Nephron progenitor cell (in vitro differentiated cells): ENCODE measurements at regions not wholly inside any gene's neighbourhood (a gene's known extent, or its start where the extent isn't known, plus 50 kb on each side); places are given as distances from the start of the nearest gene placed in this dataset.

Source experiments
- DNase-seq: peaks from one replicate; pipeline ENCODE4 v3.0.0; 2021
- H3K27ac Mint-ChIP-seq: 2 replicates; pipeline ENCODE4 v1.8.0; 2021; ENCODE audit warnings: mild to moderate bottlenecking, moderate library complexity, mixed read lengths
- H3K27me3 Mint-ChIP-seq: 2 replicates; pipeline ENCODE4 v1.8.0; 2021; ENCODE audit warnings: mild to moderate bottlenecking, low read depth, mixed read lengths; ENCODE audit not compliant: poor library complexity
- H3K36me3 Mint-ChIP-seq: 2 replicates; pipeline ENCODE4 v1.8.0; 2021; ENCODE audit warnings: low read depth, mixed read lengths
- H3K4me1 Mint-ChIP-seq: 2 replicates; pipeline ENCODE4 v1.8.0; 2021; ENCODE audit warnings: mixed read lengths
- H3K4me3 Mint-ChIP-seq: 2 replicates; pipeline ENCODE4 v1.8.0; 2021; ENCODE audit warnings: mild to moderate bottlenecking, moderate library complexity, mixed read lengths
- H3K9me3 Mint-ChIP-seq: 2 replicates; pipeline ENCODE4 v1.8.0; 2021; ENCODE audit warnings: mild to moderate bottlenecking, moderate library complexity, mixed read lengths
- TF ChIP-seq, protein P1 (sequence below): fragments of 200-600 bp; sonication (generic); IDR thresholded peaks from 2 replicates; pipeline ENCODE4 v1.5.0; 2021; ENCODE audit warnings: antibody characterized with exemption

DNA sequence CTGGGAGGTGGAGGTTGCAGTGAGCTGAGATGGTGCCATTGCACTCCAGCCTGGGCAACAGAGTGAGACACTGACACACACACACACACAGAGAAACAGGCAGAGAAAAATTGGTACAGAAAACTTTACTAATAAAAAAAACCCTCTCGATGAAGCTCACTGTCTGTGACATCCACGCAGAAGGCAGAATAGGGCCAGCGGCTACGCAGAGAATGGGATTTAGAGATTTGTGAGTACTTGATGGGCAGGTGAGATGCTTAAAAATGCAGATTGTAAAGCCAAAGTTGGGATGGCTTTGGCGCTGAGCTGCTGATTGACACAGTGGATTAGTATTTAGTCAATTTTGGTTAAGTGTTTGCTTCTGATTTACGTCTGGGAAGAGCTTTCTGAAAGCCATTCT, 561.1 kb downstream of the TBC1D22A start:
- TF ChIP-seq, protein P1, sequence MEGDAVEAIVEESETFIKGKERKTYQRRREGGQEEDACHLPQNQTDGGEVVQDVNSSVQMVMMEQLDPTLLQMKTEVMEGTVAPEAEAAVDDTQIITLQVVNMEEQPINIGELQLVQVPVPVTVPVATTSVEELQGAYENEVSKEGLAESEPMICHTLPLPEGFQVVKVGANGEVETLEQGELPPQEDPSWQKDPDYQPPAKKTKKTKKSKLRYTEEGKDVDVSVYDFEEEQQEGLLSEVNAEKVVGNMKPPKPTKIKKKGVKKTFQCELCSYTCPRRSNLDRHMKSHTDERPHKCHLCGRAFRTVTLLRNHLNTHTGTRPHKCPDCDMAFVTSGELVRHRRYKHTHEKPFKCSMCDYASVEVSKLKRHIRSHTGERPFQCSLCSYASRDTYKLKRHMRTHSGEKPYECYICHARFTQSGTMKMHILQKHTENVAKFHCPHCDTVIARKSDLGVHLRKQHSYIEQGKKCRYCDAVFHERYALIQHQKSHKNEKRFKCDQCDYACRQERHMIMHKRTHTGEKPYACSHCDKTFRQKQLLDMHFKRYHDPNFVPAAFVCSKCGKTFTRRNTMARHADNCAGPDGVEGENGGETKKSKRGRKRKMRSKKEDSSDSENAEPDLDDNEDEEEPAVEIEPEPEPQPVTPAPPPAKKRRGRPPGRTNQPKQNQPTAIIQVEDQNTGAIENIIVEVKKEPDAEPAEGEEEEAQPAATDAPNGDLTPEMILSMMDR: no peak
- Mint-ChIP-seq H3K4me1 (no peaks in the 10 kb centered on the region), H3K9me3 (peaks cover 29% of the 10 kb centered on the region), H3K4me3 (no peak overlapping the region), H3K27ac (no peak overlapping the region), H3K36me3 (peaks cover 4% of the 10 kb centered on the region), H3K27me3 (peaks cover 3% of the 10 kb centered on the region)
- no peak for DNase-seq

DNA sequence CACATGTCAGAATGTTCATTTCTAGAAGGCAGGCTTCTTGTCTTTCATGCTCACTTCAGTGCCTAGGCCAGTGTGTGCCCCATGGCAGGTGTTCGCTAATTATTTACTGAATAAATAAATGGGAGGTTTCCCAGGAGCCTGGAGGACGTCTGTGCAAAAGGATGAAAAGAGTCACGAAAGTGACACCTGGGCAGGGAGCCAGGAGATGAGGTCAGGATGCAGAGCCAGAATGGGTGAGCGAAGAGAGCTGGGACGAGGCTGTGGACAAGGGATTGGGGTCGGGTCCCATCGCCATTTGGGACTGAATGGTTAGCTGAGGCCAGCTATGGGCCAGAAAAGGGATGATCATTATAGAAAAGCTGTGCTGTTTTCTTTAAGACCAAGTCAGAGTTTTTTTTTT, 560.4 kb downstream of the TBC1D22A start:
- Mint-ChIP-seq H3K4me3 (no peak overlapping the region), H3K9me3 (peaks cover 29% of the 10 kb centered on the region), H3K27me3 (peaks cover 6% of the 10 kb centered on the region), H3K36me3 (peaks cover 4% of the 10 kb centered on the region), H3K4me1 (no peaks in the 10 kb centered on the region), H3K27ac (no peak overlapping the region)
- TF ChIP-seq, protein P1: no peak
- DNase-seq: no peak

DNA sequence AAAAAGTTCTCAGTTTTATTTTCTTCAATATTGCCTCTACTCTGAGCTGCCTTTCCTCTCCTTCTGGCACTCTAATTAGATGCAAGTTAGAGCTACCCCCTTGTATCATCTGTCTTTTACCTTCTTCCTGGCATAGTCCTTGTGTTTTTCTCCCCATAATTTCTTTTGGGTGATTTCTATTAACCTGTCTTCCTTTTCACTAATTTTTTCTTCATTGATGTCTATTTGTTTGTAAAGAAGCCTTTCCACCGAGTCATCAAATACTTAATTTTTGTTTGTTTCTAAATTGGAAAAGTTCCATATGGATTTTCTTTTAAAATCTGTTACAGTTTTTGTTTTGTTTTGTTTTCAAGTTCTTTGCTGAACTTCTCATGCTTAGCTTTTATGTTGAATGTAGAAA, 558.1 kb downstream of the TBC1D22A start:
- H3K4me3 Mint-ChIP-seq: no peak overlapping the region
- H3K4me1 Mint-ChIP-seq: no peaks in the 10 kb centered on the region
- peaks cover 9% of the 10 kb centered on the region for H3K27me3 Mint-ChIP-seq

DNA sequence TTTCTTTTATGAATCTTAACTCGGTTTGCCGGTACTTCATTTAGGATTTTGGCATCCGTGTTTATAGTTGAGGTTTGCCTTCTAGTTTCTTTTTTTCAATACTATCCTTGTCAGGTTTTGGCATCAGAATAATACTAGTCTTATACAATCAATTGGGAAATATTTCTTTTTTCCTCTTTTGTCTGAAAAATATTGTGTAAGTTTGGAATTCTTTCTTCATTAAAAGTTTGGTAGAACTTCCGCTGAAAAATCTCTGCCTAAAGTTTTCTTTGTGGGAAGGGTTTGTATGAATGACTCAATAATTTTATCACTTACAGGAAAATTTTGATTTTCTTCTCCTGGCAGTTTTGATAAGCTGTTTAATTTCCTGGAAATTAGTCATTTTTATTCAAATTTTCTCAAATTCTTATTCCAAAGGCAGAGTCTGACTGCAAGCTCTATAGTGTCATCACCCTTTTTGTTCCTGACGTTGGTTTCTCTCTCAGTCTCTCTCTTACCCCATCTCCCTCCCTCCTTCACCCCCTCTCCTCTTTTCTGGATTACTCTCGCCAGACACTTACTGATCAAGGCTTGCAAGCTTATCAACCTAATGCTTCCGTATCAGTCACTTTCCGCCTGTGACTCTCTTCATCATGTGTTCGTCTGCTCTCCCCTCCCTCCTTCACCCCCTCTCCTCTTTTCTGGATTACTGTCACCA, 555.7 kb downstream of the TBC1D22A start:
- H3K27ac Mint-ChIP-seq: no peak overlapping the region
- no peaks in the 10 kb centered on the region for H3K36me3 Mint-ChIP-seq
- H3K4me1 Mint-ChIP-seq: no peaks in the 10 kb centered on the region
- peaks cover 48% of the 10 kb centered on the region for H3K9me3 Mint-ChIP-seq
- H3K27me3 Mint-ChIP-seq: peaks cover 9% of the 10 kb centered on the region
- TF ChIP-seq, protein P1: no peak
- H3K4me3 Mint-ChIP-seq: no peak overlapping the region
- no peak for DNase-seq

More for the DNA sequence above, 558.1 kb downstream of the TBC1D22A start:
- Mint-ChIP-seq H3K27ac (no peak overlapping the region), H3K9me3 (peaks cover 26% of the 10 kb centered on the region), H3K36me3 (peaks cover 4% of the 10 kb centered on the region)
- DNase-seq: no peak
- TF ChIP-seq, protein P1: no peak

DNA sequence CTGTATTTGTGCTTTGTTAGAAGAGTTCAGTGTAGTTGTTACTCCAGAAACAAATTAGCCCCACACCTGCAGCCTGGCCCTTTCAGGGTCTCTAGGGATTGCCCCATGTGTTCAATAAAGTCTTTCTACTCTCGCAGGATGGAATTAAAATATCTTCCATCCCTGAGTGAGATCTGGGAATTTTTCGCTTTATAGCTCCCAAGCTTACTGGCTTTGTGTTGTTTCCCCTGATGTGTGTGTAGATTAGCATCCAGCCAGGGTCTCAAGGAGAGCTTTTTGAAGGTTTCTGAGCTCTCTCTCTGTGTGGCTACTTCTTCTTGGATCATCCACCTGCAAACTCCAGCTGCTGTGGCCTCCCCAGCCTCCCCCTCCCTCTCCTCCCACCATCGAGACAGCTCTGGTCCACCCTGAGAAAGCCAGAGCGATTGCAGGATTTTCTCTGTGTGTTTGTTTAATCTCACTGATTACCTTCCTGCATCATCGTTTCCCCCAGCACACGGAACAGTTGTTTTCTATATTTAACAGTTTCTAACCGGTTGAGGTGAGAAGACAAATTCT, 553.5 kb downstream of the TBC1D22A start:
- H3K27ac Mint-ChIP-seq: peak overlapping the region; percentile 18
- no peaks in the 10 kb centered on the region for H3K36me3 Mint-ChIP-seq
- peaks cover 9% of the 10 kb centered on the region for H3K27me3 Mint-ChIP-seq
- H3K9me3 Mint-ChIP-seq: peaks cover 68% of the 10 kb centered on the region
- DNase-seq: no peak
- H3K4me3 Mint-ChIP-seq: no peak overlapping the region
- TF ChIP-seq, protein P1: no peak
- H3K4me1 Mint-ChIP-seq: no peaks in the 10 kb centered on the region

DNA sequence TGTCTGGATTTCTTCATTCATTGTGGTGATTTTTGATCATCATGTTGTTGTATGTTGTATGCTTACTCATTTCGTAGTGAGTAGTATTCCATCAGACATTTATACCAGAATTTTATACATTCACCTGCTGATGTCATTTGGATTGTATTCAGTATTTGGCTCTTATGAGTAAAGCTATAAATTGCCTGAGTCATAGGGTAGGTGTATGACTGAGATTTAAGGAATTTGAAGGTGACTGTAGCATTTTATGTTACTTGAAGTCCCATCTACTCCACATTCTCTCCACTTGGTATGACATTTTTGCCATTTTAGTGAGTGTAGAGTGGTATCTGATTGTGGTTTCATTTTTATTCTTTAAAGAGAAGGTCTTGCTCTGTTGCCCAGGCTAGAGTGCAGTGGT, 548.2 kb downstream of the TBC1D22A start:
- no peak overlapping the region for H3K4me3 Mint-ChIP-seq
- H3K9me3 Mint-ChIP-seq: peaks cover 88% of the 10 kb centered on the region
- no peak overlapping the region for H3K27ac Mint-ChIP-seq
- no peak for DNase-seq
- no peaks in the 10 kb centered on the region for H3K4me1 Mint-ChIP-seq
- TF ChIP-seq, protein P1: no peak
- H3K36me3 Mint-ChIP-seq: no peaks in the 10 kb centered on the region
- H3K27me3 Mint-ChIP-seq: no peaks in the 10 kb centered on the region
